GDM1 (cell line): ENCODE measurements at regions not wholly inside any gene's neighbourhood (a gene's known extent, or its start where the extent isn't known, plus 50 kb on each side); places are given as distances from the start of the nearest gene placed in this dataset.
A peak's percentile ranks its signal among the peaks of the same experiment; 100 is the strongest.

Experiments
- DNase-seq: peaks from one replicate; lab custom pipeline; 2025; lab: John Stamatoyannopoulos, UW

GRCh38 chr13:55245005-55245644 lies 1895.6 kb upstream of the PRR20A start:
- DNase-seq = peak; percentile 16

- DNase-seq = no peak
Observed at GRCh38 chr13:55255236-55255635, 1885.5 kb upstream of the PRR20A start.

GRCh38 chr13:55263045-55263444 lies 1877.7 kb upstream of the PRR20A start:
- no peak for DNase-seq

GRCh38 chr13:55266644-55267043 lies 1874.1 kb upstream of the PRR20A start:
- no peak for DNase-seq

- DNase-seq = no peak
Observed at GRCh38 chr13:55298201-55298600, 1842.5 kb upstream of the PRR20A start.

GRCh38 chr13:55302568-55302967 lies 1838.2 kb upstream of the PRR20A start:
- DNase-seq = no peak

- DNase-seq = no peak
Observed at GRCh38 chr13:55307909-55308308, 1832.8 kb upstream of the PRR20A start.

- no peak for DNase-seq
Observed at GRCh38 chr13:55341891-55342290, 1798.8 kb upstream of the PRR20A start.

GRCh38 chr13:55345224-55345623 lies 1795.5 kb upstream of the PRR20A start:
- no peak for DNase-seq

- DNase-seq = no peak
Observed at GRCh38 chr13:55347528-55347927, 1793.2 kb upstream of the PRR20A start.

- DNase-seq = no peak
Observed at GRCh38 chr13:55359067-55359466, 1781.7 kb upstream of the PRR20A start.

- DNase-seq = no peak
Observed at GRCh38 chr13:55361141-55361540, 1779.6 kb upstream of the PRR20A start.

GRCh38 chr13:55366676-55367075 lies 1774.0 kb upstream of the PRR20A start:
- no peak for DNase-seq

GRCh38 chr13:55394470-55394869 lies 1746.2 kb upstream of the PRR20A start:
- DNase-seq = no peak

- no peak for DNase-seq
Observed at GRCh38 chr13:55402870-55403269, 1737.8 kb upstream of the PRR20A start.

GRCh38 chr13:55403887-55404487 lies 1736.7 kb upstream of the PRR20A start:
- no peak for DNase-seq

- no peak for DNase-seq
Observed at GRCh38 chr13:55410398-55411330, 1730.1 kb upstream of the PRR20A start.

GRCh38 chr13:55418095-55418494 lies 1722.6 kb upstream of the PRR20A start:
- no peak for DNase-seq

- DNase-seq = no peak
Observed at GRCh38 chr13:55432814-55433213, 1707.9 kb upstream of the PRR20A start.

- no peak for DNase-seq
Observed at GRCh38 chr13:55437162-55437561, 1703.6 kb upstream of the PRR20A start.

GRCh38 chr13:55439450-55439849 lies 1701.3 kb upstream of the PRR20A start:
- no peak for DNase-seq

- no peak for DNase-seq
Observed at GRCh38 chr13:55440465-55441085, 1700.1 kb upstream of the PRR20A start.
